ENCODE measurements at regions not wholly inside any gene's neighbourhood (a gene's known extent, or its start where the extent isn't known, plus 50 kb on each side); places are given as distances from the start of the nearest gene placed in this dataset.
"Not testable (repeated sequence)": the region's sequence is repeated elsewhere in the genome, so short reads cannot be mapped to it uniquely, and the experiment has no call there.

DNA sequence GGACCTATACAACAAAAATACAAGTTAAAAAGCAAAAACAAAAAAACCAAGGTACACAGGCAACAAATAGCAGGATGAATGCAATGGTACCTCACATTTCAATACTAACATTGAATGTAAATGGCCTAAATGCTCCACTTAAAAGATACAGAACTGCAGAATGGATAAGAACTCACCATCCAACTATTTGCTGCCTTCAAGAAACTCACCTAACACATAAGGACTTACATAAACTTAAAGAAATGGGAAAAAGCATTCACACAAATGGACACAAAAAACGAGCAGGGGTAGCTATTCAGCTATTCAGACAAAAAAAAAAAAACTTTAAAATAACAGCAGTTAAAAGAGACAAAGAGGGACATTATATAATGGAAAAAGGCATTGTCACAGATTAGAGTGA, 158.7 kb downstream of the MMUT start:
- TF ChIP-seq, protein P1, sequence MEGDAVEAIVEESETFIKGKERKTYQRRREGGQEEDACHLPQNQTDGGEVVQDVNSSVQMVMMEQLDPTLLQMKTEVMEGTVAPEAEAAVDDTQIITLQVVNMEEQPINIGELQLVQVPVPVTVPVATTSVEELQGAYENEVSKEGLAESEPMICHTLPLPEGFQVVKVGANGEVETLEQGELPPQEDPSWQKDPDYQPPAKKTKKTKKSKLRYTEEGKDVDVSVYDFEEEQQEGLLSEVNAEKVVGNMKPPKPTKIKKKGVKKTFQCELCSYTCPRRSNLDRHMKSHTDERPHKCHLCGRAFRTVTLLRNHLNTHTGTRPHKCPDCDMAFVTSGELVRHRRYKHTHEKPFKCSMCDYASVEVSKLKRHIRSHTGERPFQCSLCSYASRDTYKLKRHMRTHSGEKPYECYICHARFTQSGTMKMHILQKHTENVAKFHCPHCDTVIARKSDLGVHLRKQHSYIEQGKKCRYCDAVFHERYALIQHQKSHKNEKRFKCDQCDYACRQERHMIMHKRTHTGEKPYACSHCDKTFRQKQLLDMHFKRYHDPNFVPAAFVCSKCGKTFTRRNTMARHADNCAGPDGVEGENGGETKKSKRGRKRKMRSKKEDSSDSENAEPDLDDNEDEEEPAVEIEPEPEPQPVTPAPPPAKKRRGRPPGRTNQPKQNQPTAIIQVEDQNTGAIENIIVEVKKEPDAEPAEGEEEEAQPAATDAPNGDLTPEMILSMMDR (conservative IDR thresholded peaks at IDR 0.05 in 1 of 2, IDR thresholded peaks at IDR 0.05 in 1 of 2; ENCODE audit: extremely low read depth in 1 of 2, insufficient read depth in 1 of 2, low read depth in 1 of 2, low read length in 2 of 2): not testable (repeated sequence)
- not testable (repeated sequence) for TF ChIP-seq EZH2 (IDR thresholded peaks at IDR 0.05; ENCODE audit: borderline replicate concordance, low read length)

All from mammary epithelial cell (primary cell).